Keratinocyte (primary cell): ENCODE measurements at regions not wholly inside any gene's neighbourhood (a gene's known extent, or its start where the extent isn't known, plus 50 kb on each side); places are given as distances from the start of the nearest gene placed in this dataset.

Source experiments
- DNase-seq: peaks from one replicate; pipeline ENCODE4 v3.0.0-alpha.2; 2011; ENCODE audit warnings: low read depth, missing footprints, low spot score
- FAIRE-seq: peaks from 2 replicates; lab custom pipeline; 2011; peaks lifted over from hg19 to GRCh38; lab: Jason Lieb, UNC
- H2AFZ ChIP-seq: 2 replicates; pipeline ENCODE4 v1.6.0; 2012; ENCODE audit warnings: low read length, control low read depth, inconsistent platforms; ENCODE audit not compliant: control insufficient read depth
- H3K27ac ChIP-seq: 2 replicates; pipeline ENCODE4 v1.5.1; 2011; ENCODE audit warnings: low read length; ENCODE audit not compliant: control insufficient read depth, insufficient read depth
- H3K27me3 ChIP-seq: 3 replicates; pipeline ENCODE4 v1.6.0; 2011; ENCODE audit warnings: low read length; ENCODE audit not compliant: control insufficient read depth, insufficient read depth; ENCODE audit errors: extremely low read depth
- H3K36me3 ChIP-seq, 2 experiments: 2 replicates in 1 of 2; 3 replicates in 1 of 2; pipeline ENCODE4 v1.5.1; 2011; ENCODE audit warnings: low read length in 2 of 2, mild to moderate bottlenecking in 1 of 2; ENCODE audit not compliant: control insufficient read depth in 2 of 2, insufficient read depth in 2 of 2; ENCODE audit errors: extremely low read depth in 1 of 2
- H3K4me1 ChIP-seq: 3 replicates; pipeline ENCODE4 v1.5.1; 2011; ENCODE audit warnings: low read length; ENCODE audit not compliant: control insufficient read depth, insufficient read depth; ENCODE audit errors: extremely low read depth
- H3K4me2 ChIP-seq: 3 replicates; pipeline ENCODE4 v1.6.0; 2011; ENCODE audit warnings: low read depth, low read length; ENCODE audit not compliant: control insufficient read depth, insufficient read depth; ENCODE audit errors: extremely low read depth
- H3K4me3 ChIP-seq, 3 experiments: fragments of 200-600 bp in 1 of 3; sonication (generic) in 1 of 3; 2 replicates in 2 of 3; 3 replicates in 1 of 3; pipeline ENCODE4 v1.5.1; 2011 to 2016; ENCODE audit warnings: low read length in 3 of 3, mild to moderate bottlenecking in 3 of 3, control low read depth in 2 of 3, inconsistent platforms in 1 of 3, low read depth in 1 of 3, mixed read lengths in 1 of 3, mixed run types in 1 of 3, moderate library complexity in 1 of 3; ENCODE audit not compliant: control insufficient read depth in 2 of 3, insufficient read depth in 2 of 3; ENCODE audit errors: extremely low read depth in 1 of 3
- H3K79me2 ChIP-seq: 2 replicates; pipeline ENCODE4 v1.6.0; 2012; ENCODE audit warnings: low read length; ENCODE audit not compliant: control insufficient read depth, insufficient read depth
- H3K9ac ChIP-seq: 3 replicates; pipeline ENCODE4 v1.6.0; 2011; ENCODE audit warnings: low read length; ENCODE audit not compliant: control insufficient read depth, insufficient read depth; ENCODE audit errors: extremely low read depth
- H3K9me1 ChIP-seq: 3 replicates; pipeline ENCODE4 v1.6.0; 2011; ENCODE audit warnings: low read length; ENCODE audit not compliant: control insufficient read depth, insufficient read depth; ENCODE audit errors: extremely low read depth
- H3K9me3 ChIP-seq: 2 replicates; pipeline ENCODE4 v1.5.1; 2012; ENCODE audit warnings: low read depth, low read length; ENCODE audit not compliant: control insufficient read depth
- H4K20me1 ChIP-seq: 3 replicates; pipeline ENCODE4 v1.6.0; 2011; ENCODE audit warnings: low read length; ENCODE audit not compliant: control insufficient read depth, insufficient read depth; ENCODE audit errors: extremely low read depth
- CTCF ChIP-seq, 3 experiments: IDR thresholded peaks in 1 of 3; conservative IDR thresholded peaks in 1 of 3; optimal IDR thresholded peaks in 1 of 3; 2 replicates in 2 of 3; 3 replicates in 1 of 3; pipeline versions ENCODE3 to v1.5.1; 2011; ENCODE audit warnings: low read length in 3 of 3, mild to moderate bottlenecking in 3 of 3, moderate library complexity in 2 of 3, control low read depth in 1 of 3, inconsistent platforms in 1 of 3; ENCODE audit not compliant: insufficient read depth in 2 of 3; ENCODE audit errors: extremely low read depth in 1 of 3
- EZH2 ChIP-seq: IDR thresholded peaks from one replicate; pipeline ENCODE4 v1.6.1; 2012; ENCODE audit warnings: inconsistent platforms, mild to moderate bottlenecking, low read length, moderate library complexity
- dilution Hi-C: fragments of 300-500 bp; cut with MboI; formaldehyde crosslinking; loops from one replicate; pipeline ENCODE4 v1.7.0; 2020; ENCODE audit warnings: low sequenced_read_pairs; ENCODE audit not compliant: extremely low pct_ligation_motif_present

- Histone ChIP-seq H3K9me3 (peaks cover 1% of the 10 kb centered on the region), H2AFZ (no peak overlapping the region), H3K4me2 (no peak overlapping the region), H3K4me3 (no peak overlapping the region), H3K9me1 (no peaks in the 10 kb centered on the region), H3K9ac (no peak overlapping the region), H3K27me3 (no peaks in the 10 kb centered on the region), H3K79me2 (no peaks in the 10 kb centered on the region), H3K36me3 (no peaks in the 10 kb centered on the region), H3K27ac (no peak overlapping the region), H4K20me1 (no peaks in the 10 kb centered on the region), H3K4me1 (no peaks in the 10 kb centered on the region)
- TF ChIP-seq CTCF (optimal IDR thresholded peaks at IDR 0.05 in 1 of 3, IDR thresholded peaks at IDR 0.05 in 1 of 3, conservative IDR thresholded peaks at IDR 0.05 in 1 of 3; ENCODE audit: extremely low read depth in 1 of 3, insufficient read depth in 2 of 3, low read length in 3 of 3) (no peak), EZH2 (no peak)
- DNase-seq (no peak), FAIRE-seq (no peak)
- dilution Hi-C loops, result no loop called here
Observed at GRCh38 chr1:73106931-73107330, 824.6 kb upstream of the NEGR1 start.

GRCh38 chr1:73105755-73106154, 823.4 kb upstream of the NEGR1 start:
- no peaks in the 10 kb centered on the region for H3K27me3 ChIP-seq
- DNase-seq (no peak), FAIRE-seq (no peak)
- no peak overlapping the region for H3K4me3 ChIP-seq
- H3K9me1 ChIP-seq, result no peaks in the 10 kb centered on the region
- dilution Hi-C loops, result no loop called here
- H4K20me1 ChIP-seq, result no peaks in the 10 kb centered on the region
- no peak overlapping the region for H2AFZ ChIP-seq
- H3K9me3 ChIP-seq, result peaks cover 1% of the 10 kb centered on the region
- H3K4me2 ChIP-seq, result no peak overlapping the region
- no peaks in the 10 kb centered on the region for H3K79me2 ChIP-seq
- H3K36me3 ChIP-seq, result no peaks in the 10 kb centered on the region
- no peaks in the 10 kb centered on the region for H3K4me1 ChIP-seq
- H3K9ac ChIP-seq, result no peak overlapping the region
- no peak overlapping the region for H3K27ac ChIP-seq
- TF ChIP-seq EZH2 (no peak), CTCF (optimal IDR thresholded peaks at IDR 0.05 in 1 of 3, IDR thresholded peaks at IDR 0.05 in 1 of 3, conservative IDR thresholded peaks at IDR 0.05 in 1 of 3; ENCODE audit: extremely low read depth in 1 of 3, insufficient read depth in 2 of 3, low read length in 3 of 3) (no peak)
